H9 (cell line): ENCODE measurements at regions not wholly inside any gene's neighbourhood (a gene's known extent, or its start where the extent isn't known, plus 50 kb on each side); places are given as distances from the start of the nearest gene placed in this dataset.

ENCODE experiments used
- DNase-seq: peaks from one replicate; pipeline ENCODE4 v3.0.0-alpha.2; 2017
- H2AFZ ChIP-seq: one replicate; pipeline ENCODE4 v1.6.1; 2013; ENCODE audit warnings: mild to moderate bottlenecking, low read length, control low read depth, moderate library complexity
- H2AK5ac ChIP-seq: 2 replicates; pipeline ENCODE4 v1.6.1; 2013; ENCODE audit warnings: low read length, control low read depth, mixed read lengths; ENCODE audit not compliant: insufficient read length
- H2BK120ac ChIP-seq: one replicate; pipeline ENCODE4 v1.6.1; 2013; ENCODE audit warnings: low read depth, mild to moderate bottlenecking, low read length, control low read depth, inconsistent platforms; ENCODE audit not compliant: poor library complexity, severe bottlenecking
- H2BK12ac ChIP-seq: 2 replicates; pipeline ENCODE4 v1.6.1; 2013; ENCODE audit warnings: low read length, control low read depth, mixed read lengths, low read depth; ENCODE audit not compliant: insufficient read length
- H2BK15ac ChIP-seq: 2 replicates; pipeline ENCODE4 v1.6.1; 2013; ENCODE audit warnings: low read depth, low read length, control low read depth
- H2BK20ac ChIP-seq: one replicate; pipeline ENCODE4 v1.6.1; 2013; ENCODE audit warnings: low read depth, mild to moderate bottlenecking, low read length, control low read depth, inconsistent platforms; ENCODE audit not compliant: poor library complexity, severe bottlenecking
- H2BK5ac ChIP-seq: 2 replicates; pipeline ENCODE4 v1.6.1; 2013; ENCODE audit warnings: low read length, control low read depth, mixed read lengths; ENCODE audit not compliant: insufficient read length
- H3K14ac ChIP-seq: 2 replicates; pipeline ENCODE4 v1.6.1; 2013; ENCODE audit warnings: low read length, control low read depth; ENCODE audit not compliant: insufficient read depth
- H3K18ac ChIP-seq: 2 replicates; pipeline ENCODE4 v1.6.1; 2013; ENCODE audit warnings: low read depth, mild to moderate bottlenecking, mixed read lengths, low read length, control low read depth; ENCODE audit not compliant: insufficient read length
- H3K23ac ChIP-seq: 2 replicates; pipeline ENCODE4 v1.6.1; 2013; ENCODE audit warnings: low read length, control low read depth, mixed read lengths, low read depth; ENCODE audit not compliant: insufficient read length
- H3K23me2 ChIP-seq: 2 replicates; pipeline ENCODE4 v1.6.1; 2013; ENCODE audit warnings: low read depth, mild to moderate bottlenecking, mixed read lengths, low read length, control low read depth; ENCODE audit not compliant: insufficient read length, poor library complexity, severe bottlenecking
- H3K27ac ChIP-seq: 2 replicates; pipeline ENCODE4 v1.5.1; 2013; ENCODE audit warnings: low read length, control low read depth, mixed read lengths, low read depth; ENCODE audit not compliant: insufficient read length
- H3K27me3 ChIP-seq: 2 replicates; pipeline ENCODE4 v1.6.1; 2013; ENCODE audit warnings: low read length, control low read depth, inconsistent platforms; ENCODE audit not compliant: insufficient read depth
- H3K4ac ChIP-seq: 2 replicates; pipeline ENCODE4 v1.6.1; 2013; ENCODE audit warnings: low read depth, mild to moderate bottlenecking, control low read depth, inconsistent platforms, low read length, moderate library complexity
- H3K4me1 ChIP-seq: 2 replicates; pipeline ENCODE4 v1.6.1; 2013; ENCODE audit warnings: low read length, control low read depth, inconsistent platforms; ENCODE audit not compliant: insufficient read depth
- H3K4me2 ChIP-seq: 2 replicates; pipeline ENCODE4 v1.6.1; 2013; ENCODE audit warnings: low read length, control low read depth, mixed read lengths; ENCODE audit not compliant: insufficient read length, insufficient read depth
- H3K56ac ChIP-seq: 2 replicates; pipeline ENCODE4 v1.6.1; 2013; ENCODE audit warnings: low read depth, mild to moderate bottlenecking, mixed read lengths, low read length, control low read depth; ENCODE audit not compliant: insufficient read length
- H3K79me1 ChIP-seq: 2 replicates; pipeline ENCODE4 v1.6.1; 2013; ENCODE audit warnings: low read depth, mild to moderate bottlenecking, moderate library complexity, low read length, control low read depth, inconsistent platforms; ENCODE audit not compliant: insufficient read depth, poor library complexity, severe bottlenecking
- H3K79me2 ChIP-seq: 2 replicates; pipeline ENCODE4 v1.6.1; 2013; ENCODE audit warnings: low read length, control low read depth, inconsistent platforms; ENCODE audit not compliant: insufficient read depth
- H3K9ac ChIP-seq: 2 replicates; pipeline ENCODE4 v1.6.1; 2013; ENCODE audit warnings: low read length, control low read depth, mixed read lengths; ENCODE audit not compliant: insufficient read length; ENCODE audit errors: extremely low read depth
- H3K9me3 ChIP-seq: one replicate; pipeline ENCODE4 v1.6.1; 2013; ENCODE audit warnings: low read depth, low read length, inconsistent platforms; ENCODE audit not compliant: control insufficient read depth
- H3T11ph ChIP-seq: one replicate; pipeline ENCODE4 v1.6.1; 2013; ENCODE audit warnings: mild to moderate bottlenecking, low read length, control low read depth, inconsistent platforms
- H4K20me1 ChIP-seq: one replicate; pipeline ENCODE4 v1.6.1; 2013; ENCODE audit not compliant: control insufficient read depth, insufficient read length, insufficient read depth
- H4K5ac ChIP-seq: 2 replicates; pipeline ENCODE4 v1.6.1; 2013; ENCODE audit warnings: low read depth, mild to moderate bottlenecking, mixed read lengths, low read length, control low read depth; ENCODE audit not compliant: insufficient read length
- H4K8ac ChIP-seq: replicated peaks from 2 replicates; pipeline ENCODE4 v1.6.1; 2013; ENCODE audit warnings: low read length, control low read depth, mixed read lengths, low read depth; ENCODE audit not compliant: insufficient read length
- H4K91ac ChIP-seq: 2 replicates; pipeline ENCODE4 v1.6.1; 2013; ENCODE audit warnings: low read depth, mild to moderate bottlenecking, moderate library complexity, mixed read lengths, low read length, control low read depth; ENCODE audit not compliant: insufficient read length
- H3K27ac Mint-ChIP-seq, 3 experiments: 2 replicates in 2 of 3; 3 replicates in 1 of 3; pipeline ENCODE4 v1.8.0; 2020 to 2021; ENCODE audit warnings: mixed read lengths in 3 of 3, mild to moderate bottlenecking in 1 of 3, moderate library complexity in 1 of 3
- H3K27me3 Mint-ChIP-seq: 2 replicates; pipeline ENCODE4 v1.8.0; 2021; ENCODE audit warnings: low read depth, mild to moderate bottlenecking, moderate library complexity, mixed read lengths
- H3K36me3 Mint-ChIP-seq, 3 experiments: 2 replicates in 2 of 3; 3 replicates in 1 of 3; pipeline ENCODE4 v1.8.0; 2020 to 2021; ENCODE audit warnings: low read depth in 3 of 3, mixed read lengths in 3 of 3; ENCODE audit not compliant: insufficient read depth in 1 of 3
- H3K4me1 Mint-ChIP-seq, 2 experiments: 2 replicates each; pipeline ENCODE4 v1.8.0; 2020; ENCODE audit warnings: mixed read lengths in 2 of 2
- H3K4me3 Mint-ChIP-seq, 2 experiments: 2 replicates in 1 of 2; 3 replicates in 1 of 2; pipeline ENCODE4 v1.8.0; 2020 to 2021; ENCODE audit warnings: mild to moderate bottlenecking in 2 of 2, mixed read lengths in 2 of 2, moderate library complexity in 1 of 2
- H3K9me3 Mint-ChIP-seq, 2 experiments: 2 replicates in 1 of 2; 3 replicates in 1 of 2; pipeline ENCODE4 v1.8.0; 2020; ENCODE audit warnings: mild to moderate bottlenecking in 2 of 2, mixed read lengths in 2 of 2, moderate library complexity in 1 of 2
- CTCF ChIP-seq: fragments of 200-600 bp; sonication (generic); conservative IDR thresholded peaks from 3 replicates; pipeline ENCODE4 v1.8.0; 2021; ENCODE audit warnings: antibody characterized with exemption, mild to moderate bottlenecking

DNA sequence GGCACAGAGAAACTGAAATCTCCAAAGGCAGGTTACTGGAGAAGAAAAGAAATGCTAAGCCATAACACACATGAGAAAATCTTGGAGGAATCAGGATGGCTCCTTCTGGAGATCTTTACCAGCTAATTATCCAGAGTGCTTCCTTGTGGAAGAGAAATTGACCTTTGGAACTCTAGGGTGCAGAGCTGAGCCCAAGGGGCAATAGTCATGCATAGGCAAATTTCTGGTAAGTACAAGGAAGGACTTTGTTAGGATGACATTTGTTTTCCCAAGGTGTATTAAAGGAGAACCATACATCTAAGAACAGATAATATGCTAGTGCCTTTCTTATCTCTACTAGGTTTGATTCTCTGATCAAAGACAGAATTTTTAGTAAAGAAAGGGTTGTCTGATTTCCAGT, 670.6 kb downstream of the DHX35 start:
- DNase-seq = no peak
- no peak overlapping the region for H2BK20ac ChIP-seq
- peaks cover 0 to 10% of the 10 kb centered on the region in 2 experiments; a peak in 1 of 4 replicates for H3K4me1 Mint-ChIP-seq
- H3K27ac Mint-ChIP-seq = no peak overlapping the region
- no peaks in the 10 kb centered on the region for H3K9me3 Mint-ChIP-seq
- no peak overlapping the region for H3K9ac ChIP-seq
- no peak overlapping the region for H2BK120ac ChIP-seq
- no peak overlapping the region for H4K8ac ChIP-seq
- no peak overlapping the region for H2BK12ac ChIP-seq
- no peaks in the 10 kb centered on the region for H3K4me1 ChIP-seq
- no peak overlapping the region for H3K23ac ChIP-seq
- no peaks in the 10 kb centered on the region; the same call in 1 of the 2 replicates for H3K27me3 Mint-ChIP-seq
- H4K91ac ChIP-seq = no peak overlapping the region
- no peaks in the 10 kb centered on the region for H3K23me2 ChIP-seq
- TF ChIP-seq CTCF = no peak
- no peaks in the 10 kb centered on the region for H3K79me2 ChIP-seq
- no peaks in the 10 kb centered on the region for H3K9me3 ChIP-seq
- no peak overlapping the region for H2AFZ ChIP-seq
- no peaks in the 10 kb centered on the region for H3K27me3 ChIP-seq
- H2BK5ac ChIP-seq = no peak overlapping the region
- no peak overlapping the region for H3K27ac ChIP-seq
- no peak overlapping the region for H3K14ac ChIP-seq
- no peak overlapping the region for H3K4me2 ChIP-seq
- H3T11ph ChIP-seq = no peak overlapping the region
- no peaks in the 10 kb centered on the region for H3K79me1 ChIP-seq
- no peak overlapping the region for H2BK15ac ChIP-seq
- H2AK5ac ChIP-seq = no peak overlapping the region
- H3K56ac ChIP-seq = no peak overlapping the region
- H4K20me1 ChIP-seq = no peaks in the 10 kb centered on the region
- no peak overlapping the region for H3K4ac ChIP-seq
- H3K4me3 Mint-ChIP-seq = no peak overlapping the region
- H3K18ac ChIP-seq = no peak overlapping the region
- no peak overlapping the region for H4K5ac ChIP-seq
- H3K36me3 Mint-ChIP-seq = no peaks in the 10 kb centered on the region
